ENCODE measurements at regions not wholly inside any gene's neighbourhood (a gene's known extent, or its start where the extent isn't known, plus 50 kb on each side); places are given as distances from the start of the nearest gene placed in this dataset.

DNA sequence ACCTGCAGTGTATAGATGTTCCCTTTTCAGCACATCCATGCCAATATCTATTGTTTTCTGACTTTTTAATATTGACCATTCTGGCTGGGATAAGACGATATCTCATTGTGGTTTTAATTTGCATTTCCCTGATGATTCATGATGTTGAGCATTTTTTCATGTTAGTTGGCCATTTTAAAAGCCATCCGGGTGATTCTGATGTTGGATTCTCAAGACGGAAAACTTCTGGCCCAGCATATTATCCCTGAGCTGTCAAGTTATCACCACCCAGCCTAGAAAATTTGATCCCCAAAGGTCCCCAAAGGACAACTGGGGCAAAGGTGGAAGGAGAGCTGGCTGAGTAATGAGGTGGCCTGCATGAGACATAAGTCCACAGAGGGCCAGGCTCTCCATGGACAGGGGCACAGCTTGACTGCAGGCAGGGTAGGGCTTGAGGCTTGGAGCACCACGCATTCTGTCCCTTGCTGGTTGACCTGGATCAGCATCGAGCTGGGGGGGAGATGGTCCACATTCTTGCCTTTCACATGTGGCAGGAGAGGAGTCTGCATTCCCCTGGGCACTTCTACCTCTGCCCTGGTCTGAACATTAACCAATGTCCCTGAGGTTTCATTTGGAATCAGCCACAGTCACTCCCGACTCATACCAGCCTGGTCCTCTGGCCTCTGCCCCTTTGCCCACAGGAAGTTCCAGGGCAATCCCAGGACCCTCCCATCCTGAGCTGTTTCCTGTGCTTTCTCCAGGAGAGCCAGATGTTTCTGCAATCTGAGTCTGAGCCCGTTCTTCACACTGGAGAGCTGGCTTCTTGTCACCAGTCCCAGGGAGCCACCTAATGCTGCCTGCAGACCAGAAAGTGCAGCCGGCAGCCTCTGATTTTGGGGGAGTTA is 69.2 kb downstream of the ISG20 start:
- TF ChIP-seq, protein P1, sequence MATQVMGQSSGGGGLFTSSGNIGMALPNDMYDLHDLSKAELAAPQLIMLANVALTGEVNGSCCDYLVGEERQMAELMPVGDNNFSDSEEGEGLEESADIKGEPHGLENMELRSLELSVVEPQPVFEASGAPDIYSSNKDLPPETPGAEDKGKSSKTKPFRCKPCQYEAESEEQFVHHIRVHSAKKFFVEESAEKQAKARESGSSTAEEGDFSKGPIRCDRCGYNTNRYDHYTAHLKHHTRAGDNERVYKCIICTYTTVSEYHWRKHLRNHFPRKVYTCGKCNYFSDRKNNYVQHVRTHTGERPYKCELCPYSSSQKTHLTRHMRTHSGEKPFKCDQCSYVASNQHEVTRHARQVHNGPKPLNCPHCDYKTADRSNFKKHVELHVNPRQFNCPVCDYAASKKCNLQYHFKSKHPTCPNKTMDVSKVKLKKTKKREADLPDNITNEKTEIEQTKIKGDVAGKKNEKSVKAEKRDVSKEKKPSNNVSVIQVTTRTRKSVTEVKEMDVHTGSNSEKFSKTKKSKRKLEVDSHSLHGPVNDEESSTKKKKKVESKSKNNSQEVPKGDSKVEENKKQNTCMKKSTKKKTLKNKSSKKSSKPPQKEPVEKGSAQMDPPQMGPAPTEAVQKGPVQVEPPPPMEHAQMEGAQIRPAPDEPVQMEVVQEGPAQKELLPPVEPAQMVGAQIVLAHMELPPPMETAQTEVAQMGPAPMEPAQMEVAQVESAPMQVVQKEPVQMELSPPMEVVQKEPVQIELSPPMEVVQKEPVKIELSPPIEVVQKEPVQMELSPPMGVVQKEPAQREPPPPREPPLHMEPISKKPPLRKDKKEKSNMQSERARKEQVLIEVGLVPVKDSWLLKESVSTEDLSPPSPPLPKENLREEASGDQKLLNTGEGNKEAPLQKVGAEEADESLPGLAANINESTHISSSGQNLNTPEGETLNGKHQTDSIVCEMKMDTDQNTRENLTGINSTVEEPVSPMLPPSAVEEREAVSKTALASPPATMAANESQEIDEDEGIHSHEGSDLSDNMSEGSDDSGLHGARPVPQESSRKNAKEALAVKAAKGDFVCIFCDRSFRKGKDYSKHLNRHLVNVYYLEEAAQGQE (IDR thresholded peaks at IDR 0.05; ENCODE audit: insufficient read depth in 1 of 2, low read depth in 2 of 2, low read length in 2 of 2) = no peak

DNA sequence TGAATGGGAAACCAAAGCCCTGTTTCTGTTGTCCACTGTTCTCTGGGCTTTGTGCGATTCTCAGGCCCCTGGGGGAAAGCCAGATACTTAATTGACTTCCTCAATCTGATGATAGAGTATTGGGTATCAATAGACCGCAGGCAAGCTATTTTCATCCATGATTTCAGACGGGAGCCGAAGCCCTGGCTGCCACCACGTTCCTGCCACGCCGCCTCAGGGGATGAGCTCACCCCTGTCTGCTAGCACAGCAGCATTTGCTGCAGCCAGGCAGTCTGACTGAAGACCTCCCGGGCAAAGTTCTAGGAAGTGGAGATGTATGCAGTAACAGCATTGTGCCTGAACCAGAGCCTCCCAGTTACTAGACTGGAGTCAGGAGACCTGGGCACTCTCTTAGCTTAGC is 69.8 kb downstream of the ISG20 start:
- TF ChIP-seq, protein P1 (IDR thresholded peaks at IDR 0.05; ENCODE audit: insufficient read depth in 1 of 2, low read depth in 2 of 2, low read length in 2 of 2) = no peak
- TF ChIP-seq TAF1 (IDR thresholded peaks at IDR 0.05; ENCODE audit: borderline replicate concordance, insufficient read depth, low read length) (no peak), SIN3A (IDR thresholded peaks at IDR 0.05; ENCODE audit: borderline replicate concordance, insufficient read depth, low read length) (no peak), FOXP2 (optimal IDR thresholded peaks at IDR 0.05; ENCODE audit: borderline replicate concordance, extremely low read depth, extremely low read length, insufficient read depth) (no peak), POLR2AphosphoS5 (IDR thresholded peaks at IDR 0.05; ENCODE audit: low read depth, low read length) (no peak)

DNA sequence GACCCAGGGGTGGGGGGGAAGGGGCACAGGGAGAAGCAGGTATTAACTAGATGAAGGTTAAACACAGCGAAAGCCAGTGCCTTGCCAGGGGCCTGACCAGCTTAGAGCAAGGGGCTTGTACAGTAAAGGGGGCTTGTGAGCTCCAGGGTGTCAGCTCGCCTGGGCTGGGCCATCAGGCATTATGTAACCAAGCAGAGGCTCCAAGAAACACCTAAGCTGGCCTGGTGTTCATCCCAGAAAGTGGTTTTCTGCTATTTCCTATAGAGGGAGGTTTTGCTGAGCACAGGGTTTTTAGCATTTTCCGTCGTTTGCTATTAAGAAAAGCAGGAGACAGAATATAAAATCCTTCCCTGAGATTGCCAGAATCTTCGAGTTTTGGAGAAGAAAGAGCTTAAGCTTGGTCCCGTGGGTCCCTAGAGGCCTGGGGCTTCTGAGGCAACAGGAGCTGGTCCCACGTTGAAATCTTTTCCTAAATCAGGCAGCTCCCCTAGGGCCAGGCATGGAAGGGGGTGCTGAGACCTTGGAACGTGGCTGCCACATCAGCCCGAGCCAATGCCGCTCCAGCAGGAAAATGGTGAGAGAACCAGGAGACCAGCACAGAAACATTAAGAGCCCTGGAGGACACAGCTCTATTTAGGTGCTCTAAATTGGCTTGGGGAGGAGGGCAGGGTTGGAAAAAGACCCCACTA is 71.4 kb downstream of the ISG20 start:
- TF ChIP-seq POLR2AphosphoS5 (IDR thresholded peaks at IDR 0.05; ENCODE audit: low read depth, low read length) (no peak), SIN3A (IDR thresholded peaks at IDR 0.05; ENCODE audit: borderline replicate concordance, insufficient read depth, low read length) (no peak), FOXP2 (optimal IDR thresholded peaks at IDR 0.05; ENCODE audit: borderline replicate concordance, extremely low read depth, extremely low read length, insufficient read depth) (no peak), TAF1 (IDR thresholded peaks at IDR 0.05; ENCODE audit: borderline replicate concordance, insufficient read depth, low read length) (no peak)
- TF ChIP-seq, protein P1 (IDR thresholded peaks at IDR 0.05; ENCODE audit: insufficient read depth in 1 of 2, low read depth in 2 of 2, low read length in 2 of 2) = no peak

DNA sequence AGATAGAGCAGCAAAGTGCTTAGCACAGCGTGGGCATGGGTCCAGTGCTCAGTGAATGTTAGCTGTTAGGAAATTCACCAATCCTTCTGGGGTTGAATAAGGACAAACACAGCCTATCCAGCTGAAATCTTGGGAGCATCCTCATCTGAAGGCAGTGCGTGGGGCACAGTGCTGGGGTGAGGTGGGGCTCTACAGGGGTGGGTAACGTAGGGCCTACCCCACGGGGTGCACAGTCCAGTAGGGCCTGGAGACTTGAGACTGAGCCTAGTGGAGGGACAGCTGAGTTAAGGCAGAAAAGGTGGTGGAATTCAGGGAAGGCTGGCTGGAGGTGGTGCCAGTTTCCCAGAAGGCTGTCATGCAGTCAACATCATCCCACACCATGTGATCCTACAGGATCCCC is 73.0 kb downstream of the ISG20 start:
- TF ChIP-seq TAF1 (IDR thresholded peaks at IDR 0.05; ENCODE audit: borderline replicate concordance, insufficient read depth, low read length) = no peak
- TF ChIP-seq SIN3A (IDR thresholded peaks at IDR 0.05; ENCODE audit: borderline replicate concordance, insufficient read depth, low read length) = no peak
- TF ChIP-seq, protein P1 (IDR thresholded peaks at IDR 0.05; ENCODE audit: insufficient read depth in 1 of 2, low read depth in 2 of 2, low read length in 2 of 2) = no peak
- TF ChIP-seq POLR2AphosphoS5 (IDR thresholded peaks at IDR 0.05; ENCODE audit: low read depth, low read length) = no peak
- no peak for TF ChIP-seq FOXP2 (optimal IDR thresholded peaks at IDR 0.05; ENCODE audit: borderline replicate concordance, extremely low read depth, extremely low read length, insufficient read depth)
